ENCODE measurements at regions not wholly inside any gene's neighbourhood (a gene's known extent, or its start where the extent isn't known, plus 50 kb on each side); places are given as distances from the start of the nearest gene placed in this dataset.
"Not testable (repeated sequence)": the region's sequence is repeated elsewhere in the genome, so short reads cannot be mapped to it uniquely, and the experiment has no call there.

DNA sequence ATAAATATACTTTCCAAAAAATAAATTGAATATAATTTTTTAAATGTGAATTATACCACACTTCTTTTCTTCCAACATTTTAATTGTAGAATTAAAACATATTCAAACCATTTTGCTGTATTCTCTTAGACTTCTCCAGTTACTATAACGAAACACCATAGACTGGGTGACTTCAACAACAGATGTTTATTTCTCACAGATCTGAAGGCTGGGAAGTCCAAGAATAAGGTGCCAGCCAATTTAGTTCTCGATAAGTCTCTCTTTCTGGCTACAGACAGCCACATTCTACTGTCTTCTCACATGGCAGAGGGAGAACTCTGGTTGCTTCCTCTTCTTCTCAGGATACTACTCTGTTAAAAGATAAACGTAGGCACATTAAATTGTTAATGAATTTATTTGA lies 155.8 kb upstream of the UGT8 start:
- no peak for DNase-seq (ENCODE audit: low spot score)

GRCh38 chr4:114444211-114444610 lies 154.4 kb upstream of the UGT8 start:
- no peak for DNase-seq (ENCODE audit: low spot score)

- DNase-seq (ENCODE audit: low spot score): not testable (repeated sequence)
Measured at GRCh38 chr4:114447963-114448516, 150.6 kb upstream of the UGT8 start.

DNA sequence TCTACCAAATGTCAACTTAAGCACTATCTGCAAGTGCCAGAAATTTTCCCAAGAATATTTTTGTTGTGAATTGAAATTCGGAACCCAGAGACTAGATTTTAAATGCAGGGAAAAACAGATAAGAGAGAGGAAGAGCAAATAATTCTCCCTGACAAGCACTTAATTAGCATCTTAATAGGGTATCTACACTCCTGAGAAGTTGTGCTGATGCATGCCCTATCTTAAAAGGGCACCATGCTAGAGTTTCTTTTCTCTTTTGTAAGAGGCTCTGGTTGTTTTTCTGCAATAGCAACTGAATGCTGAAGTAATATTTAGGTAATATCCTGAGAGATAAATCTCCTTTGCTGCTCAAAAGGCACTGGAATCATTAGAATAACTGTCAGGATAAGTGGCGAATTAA lies 139.9 kb upstream of the UGT8 start:
- no peak for DNase-seq (ENCODE audit: low spot score)

DNA sequence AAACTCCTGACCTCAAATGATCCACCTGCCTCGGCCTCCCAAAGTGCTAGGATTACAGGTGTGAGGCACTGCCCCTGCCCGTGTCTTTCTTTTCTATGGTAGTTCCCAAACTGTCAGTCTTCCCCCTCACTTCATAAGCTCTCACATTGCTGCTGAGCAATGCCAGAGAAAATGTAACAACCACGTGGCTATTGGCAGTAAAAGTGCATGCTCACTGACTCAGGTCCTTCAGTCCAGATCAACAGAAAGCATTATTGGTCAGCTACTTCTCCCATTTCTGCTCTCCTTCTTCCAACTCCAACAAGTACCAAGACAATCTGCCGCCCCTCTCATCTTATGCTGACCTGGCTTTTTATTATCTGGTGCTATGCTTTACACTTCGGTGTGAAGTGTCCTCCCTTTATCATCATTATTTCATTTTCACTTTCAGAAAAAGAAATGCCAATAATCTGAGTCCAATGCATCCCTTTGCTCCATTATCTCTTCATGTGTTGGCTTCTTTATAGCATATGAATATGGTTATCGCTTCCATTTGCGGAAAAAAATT lies 133.8 kb upstream of the UGT8 start:
- peak; percentile 9 for DNase-seq (ENCODE audit: low spot score)

- DNase-seq (ENCODE audit: low spot score): no peak
Measured at GRCh38 chr4:114465766-114466165, 132.8 kb upstream of the UGT8 start.

DNA sequence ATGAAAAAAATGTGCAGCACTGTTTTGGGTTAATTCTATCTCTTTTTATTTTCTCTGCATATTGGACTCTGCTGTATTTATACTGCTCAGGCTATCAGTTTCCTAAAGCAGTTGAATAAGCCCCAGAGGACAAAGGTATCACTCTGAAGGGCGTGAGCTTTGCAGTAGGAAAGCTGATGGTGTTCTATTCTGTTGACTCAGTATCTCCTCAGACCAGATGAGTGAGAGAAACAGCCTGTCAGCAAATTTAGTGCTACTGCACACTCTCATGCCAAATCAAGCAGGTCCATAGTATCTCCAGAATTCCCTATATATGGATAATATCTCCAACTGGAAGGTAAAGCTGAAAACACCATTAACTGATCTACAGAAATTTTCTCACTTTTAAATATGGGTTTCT lies 132.3 kb upstream of the UGT8 start:
- no peak for DNase-seq (ENCODE audit: low spot score)

- DNase-seq (ENCODE audit: low spot score): no peak
Measured at GRCh38 chr4:114472269-114473032, 126.2 kb upstream of the UGT8 start.

DNA sequence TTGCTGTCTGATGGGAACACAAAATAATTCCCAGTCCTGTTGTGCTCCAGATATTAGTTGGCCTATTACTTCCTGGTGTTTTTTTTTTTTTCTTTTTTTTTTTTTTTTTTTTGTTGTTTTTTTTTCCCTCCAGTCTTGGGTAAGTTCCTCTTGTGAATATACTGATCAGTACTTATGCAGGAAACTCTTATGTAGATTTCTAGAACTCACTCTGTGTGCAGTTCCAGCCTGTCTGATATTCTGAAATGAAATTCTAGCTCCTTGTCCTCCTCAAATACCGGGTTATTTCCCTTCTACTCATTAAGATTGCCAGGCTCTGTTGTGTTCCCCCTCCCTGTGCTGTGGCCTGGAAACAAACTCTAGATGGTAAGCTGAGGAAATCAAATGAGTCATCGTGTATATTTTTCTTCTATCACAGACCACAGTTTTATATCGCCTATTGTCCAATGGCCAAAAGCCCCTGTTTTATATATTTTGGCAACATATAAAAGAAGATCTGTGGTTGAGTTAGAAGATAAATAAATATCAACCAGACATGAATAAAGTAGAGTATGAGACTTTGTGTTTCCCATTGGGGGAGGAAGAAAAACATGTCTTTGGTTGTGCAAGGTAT lies 124.3 kb upstream of the UGT8 start:
- DNase-seq (ENCODE audit: low spot score): no peak

- DNase-seq (ENCODE audit: low spot score): no peak
Measured at GRCh38 chr4:114476310-114476709, 122.3 kb upstream of the UGT8 start.

GRCh38 chr4:114479595-114479994 lies 119.0 kb upstream of the UGT8 start:
- peak; percentile 1 for DNase-seq (ENCODE audit: low spot score)

DNA sequence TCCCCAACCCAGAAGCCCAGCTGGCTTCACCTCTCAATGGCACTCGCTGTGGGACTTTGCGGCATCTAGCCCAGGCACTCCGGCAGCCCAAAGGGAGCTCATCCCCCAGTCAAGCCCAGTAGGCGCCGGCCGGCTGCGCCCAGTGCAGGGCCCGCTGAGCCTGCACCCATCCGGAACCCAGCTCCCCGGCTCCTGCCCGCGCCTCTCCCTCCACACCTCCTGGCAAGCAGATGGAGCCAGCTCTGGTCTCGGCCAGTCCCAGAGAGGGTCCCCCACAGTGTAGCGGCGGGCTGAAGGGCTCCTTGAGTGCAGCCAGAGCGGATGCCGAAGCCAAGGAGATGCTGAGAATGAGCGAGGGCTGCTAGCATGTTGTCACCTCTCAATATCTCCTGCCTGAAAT lies 116.8 kb upstream of the UGT8 start:
- no peak for DNase-seq (ENCODE audit: low spot score)

DNA sequence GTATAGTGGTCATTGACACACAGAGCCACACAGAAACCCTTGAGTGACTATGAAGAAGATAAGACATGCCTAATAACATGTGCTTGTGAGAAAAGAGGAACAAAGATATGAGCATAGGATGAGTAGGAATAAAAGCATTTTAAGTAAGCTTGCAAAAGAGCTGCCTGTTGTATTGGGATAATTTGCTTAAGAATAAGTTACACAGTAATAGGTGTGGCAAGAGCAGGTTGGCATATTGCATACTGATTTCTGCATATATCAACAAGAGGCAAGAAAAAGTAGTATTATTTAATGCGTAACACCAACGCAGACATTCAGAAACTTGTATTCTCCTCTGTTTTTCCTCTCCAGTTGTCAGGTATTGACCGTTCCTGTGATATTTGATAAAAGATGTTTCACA lies 111.5 kb upstream of the UGT8 start:
- DNase-seq (ENCODE audit: low spot score): no peak

DNA sequence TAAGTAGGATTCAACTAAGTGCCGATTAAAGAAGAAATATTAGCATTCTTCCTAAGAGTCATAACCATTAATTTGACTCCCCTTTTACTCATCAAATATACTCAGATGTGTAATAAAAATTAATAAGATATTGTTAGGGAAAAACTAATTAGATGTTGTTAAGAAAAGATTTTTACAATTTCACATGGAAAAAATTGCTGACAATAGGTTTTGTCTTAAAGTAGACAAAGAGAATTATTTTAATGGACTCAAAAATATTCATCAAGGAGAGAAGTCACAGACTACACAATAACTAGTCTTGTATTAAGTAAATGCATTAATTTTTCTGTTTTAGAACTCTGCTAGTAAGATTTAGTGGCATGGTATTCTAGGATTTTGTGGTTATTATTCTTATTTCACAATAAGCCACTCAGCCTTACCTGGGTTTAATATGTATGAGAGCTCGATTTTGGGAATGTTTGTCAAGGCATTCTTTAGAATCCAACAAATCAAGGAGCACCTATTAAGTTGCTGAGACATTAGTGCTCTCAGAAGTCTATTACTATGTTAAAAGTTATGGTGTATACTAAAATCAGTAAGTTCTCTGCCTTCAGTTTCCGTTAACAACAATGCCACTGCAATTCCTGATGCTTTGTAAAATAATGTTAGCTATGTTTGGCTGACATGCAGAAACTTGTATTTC lies 110.2 kb upstream of the UGT8 start:
- DNase-seq (ENCODE audit: low spot score): no peak

DNA sequence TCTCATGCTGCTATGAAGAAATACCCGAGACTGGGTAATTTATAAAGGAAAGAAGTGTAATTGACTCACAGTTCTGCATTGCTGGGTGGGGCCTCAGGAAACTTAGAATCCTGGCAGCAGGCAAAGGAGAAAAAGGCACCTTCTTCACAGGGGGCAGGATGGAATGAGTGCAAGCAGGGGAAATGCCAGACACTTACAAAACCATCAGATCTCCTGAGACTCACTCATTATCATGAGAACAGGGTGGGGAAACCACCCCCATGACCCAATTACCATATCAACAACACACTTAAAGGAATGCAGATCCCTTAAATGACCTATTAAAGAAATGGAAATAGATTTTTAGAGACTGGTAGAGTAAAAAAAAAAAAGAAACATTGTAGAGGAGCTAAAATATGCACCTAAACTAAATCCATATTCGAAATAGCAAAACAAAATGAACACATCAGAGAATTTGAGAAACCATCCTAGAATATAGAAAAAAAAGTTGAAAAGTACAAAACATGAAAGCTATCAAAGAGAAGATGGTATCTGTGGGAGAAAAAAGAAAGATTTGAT lies 104.3 kb upstream of the UGT8 start:
- DNase-seq (ENCODE audit: low spot score): no peak

DNA sequence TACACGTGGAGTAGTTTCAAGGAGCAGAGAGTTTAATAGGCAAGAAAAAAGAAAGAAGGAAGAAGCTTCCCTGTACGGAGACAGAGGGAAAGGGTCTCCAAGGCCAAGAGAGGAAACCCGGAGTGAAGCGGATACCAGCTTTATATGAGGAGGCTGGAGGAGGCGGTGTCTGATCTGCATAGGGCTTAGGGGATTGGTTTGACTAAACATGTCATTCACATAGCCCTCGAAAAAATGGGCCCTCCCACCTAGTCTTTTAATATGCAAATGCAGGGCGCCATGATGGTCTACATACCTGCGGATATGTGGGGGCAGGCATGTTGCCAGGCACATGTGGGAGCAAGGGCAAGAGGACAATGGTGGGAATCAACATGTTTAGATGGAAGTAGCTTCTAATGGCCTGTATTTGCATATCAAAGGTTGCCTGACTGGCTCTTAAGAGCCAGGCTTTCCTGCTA lies 103.1 kb upstream of the UGT8 start:
- DNase-seq (ENCODE audit: low spot score): no peak

GRCh38 chr4:114497116-114497515 lies 101.5 kb upstream of the UGT8 start:
- DNase-seq (ENCODE audit: low spot score): no peak

DNA sequence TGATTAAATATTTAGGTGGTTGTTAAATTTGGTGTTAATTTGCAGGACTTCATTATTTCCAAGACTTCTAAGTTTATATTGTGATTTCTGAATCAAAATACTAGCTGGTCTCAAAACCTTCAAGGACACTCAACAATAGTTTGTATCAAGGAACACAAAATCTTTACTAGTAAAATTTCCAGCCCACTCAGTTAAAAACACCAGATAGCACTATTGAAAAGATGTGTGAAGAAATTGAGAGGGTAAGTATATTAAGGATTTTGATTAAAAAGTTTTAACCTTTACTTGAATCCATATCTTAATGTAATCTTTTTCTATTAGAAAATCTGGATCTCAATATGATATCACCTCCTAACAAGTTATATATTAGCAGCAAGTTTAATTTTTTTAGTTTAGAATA lies 89.3 kb upstream of the UGT8 start:
- no peak for DNase-seq (ENCODE audit: low spot score)

DNA sequence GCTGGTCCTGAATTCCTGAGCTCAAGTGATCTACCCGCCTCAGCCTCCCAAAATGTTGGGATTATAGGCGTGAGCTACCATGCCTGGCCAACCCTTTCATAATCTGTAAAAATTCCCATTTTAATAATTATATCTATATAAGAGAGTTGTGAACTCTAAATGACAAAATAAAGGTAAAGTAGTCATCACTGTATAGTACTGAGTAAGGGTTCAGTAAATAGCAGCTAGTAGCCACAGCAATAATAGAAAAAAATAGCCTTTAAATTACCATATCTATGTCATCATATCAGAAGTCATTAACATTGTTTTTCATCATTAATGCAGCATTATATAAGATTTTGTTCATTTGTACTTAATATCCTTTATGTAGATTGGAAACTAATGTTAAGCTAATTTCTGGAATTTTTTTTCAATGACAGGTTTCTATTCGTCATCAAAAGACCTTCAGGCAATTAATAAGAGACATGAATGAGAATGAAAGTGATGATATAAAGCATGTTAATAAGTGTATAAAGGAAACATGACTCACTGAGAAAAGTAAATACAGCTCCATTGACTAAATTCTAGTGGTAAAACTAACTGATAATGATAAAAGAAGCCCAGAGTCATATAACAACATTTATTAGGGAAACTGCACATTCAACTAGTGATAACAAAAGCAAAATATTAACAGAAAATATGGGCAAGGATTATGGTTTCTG lies 85.9 kb upstream of the UGT8 start:
- peak; percentile 40 for DNase-seq (ENCODE audit: low spot score)

DNA sequence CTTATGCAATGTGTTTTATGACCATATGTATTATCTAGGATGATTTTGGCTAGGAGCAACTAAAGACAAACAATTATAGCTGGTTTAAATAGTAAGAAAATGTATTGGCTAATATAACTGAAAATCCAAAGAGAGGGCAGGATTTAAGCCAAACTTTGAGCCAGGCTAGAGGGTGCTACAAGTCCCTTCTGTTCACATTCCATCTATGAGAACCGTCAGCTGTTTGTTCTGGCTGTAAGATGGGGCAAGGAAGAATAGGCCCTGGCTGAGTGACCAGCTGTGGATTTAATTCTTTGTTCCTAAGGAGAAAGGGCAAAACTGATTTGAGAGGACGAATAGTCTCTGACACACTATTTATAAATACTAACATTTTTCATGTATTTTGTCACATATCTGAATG lies 79.2 kb upstream of the UGT8 start:
- no peak for DNase-seq (ENCODE audit: low spot score)

DNA sequence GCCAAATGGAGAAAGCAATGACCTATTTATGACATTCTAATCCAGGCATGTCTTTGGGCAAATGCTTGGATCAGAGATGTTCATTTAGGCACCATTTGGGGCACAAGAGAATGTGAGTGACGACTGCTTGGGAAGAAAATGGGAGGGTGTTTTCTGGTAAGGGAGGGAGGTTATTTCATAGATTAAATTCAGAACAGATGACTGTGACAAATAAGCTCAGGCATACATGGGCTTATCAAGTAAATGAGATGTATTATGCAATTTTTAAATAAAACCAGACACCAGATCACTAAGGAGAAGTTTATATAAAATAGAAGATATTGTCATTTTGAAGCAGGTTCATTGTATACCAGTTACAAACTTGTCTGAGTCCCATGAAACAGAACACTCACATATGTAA lies 71.4 kb upstream of the UGT8 start:
- no peak for DNase-seq (ENCODE audit: low spot score)

- no peak for DNase-seq (ENCODE audit: low spot score)
Measured at GRCh38 chr4:114527637-114528036, 71.0 kb upstream of the UGT8 start.
